Globus pallidus (tissue), 1 donor: ENCODE measurements at regions not wholly inside any gene's neighbourhood (a gene's known extent, or its start where the extent isn't known, plus 50 kb on each side); places are given as distances from the start of the nearest gene placed in this dataset.

Source experiments
- DNase-seq: peaks from one replicate; pipeline ENCODE4 v3.0.0-alpha.2; 2015; ENCODE audit warnings: low spot score

- no peak for DNase-seq
Observed at GRCh38 chr5:173801006-173801405, 87.1 kb upstream of the CPEB4 start.

GRCh38 chr5:173802670-173803165 is 85.4 kb upstream of the CPEB4 start:
- DNase-seq = no peak

GRCh38 chr5:173804579-173804978 is 83.6 kb upstream of the CPEB4 start:
- DNase-seq = no peak

GRCh38 chr5:173806270-173807035 is 81.7 kb upstream of the CPEB4 start:
- no peak for DNase-seq

- peak; percentile 49 for DNase-seq
Observed at GRCh38 chr5:173807181-173807655, 80.9 kb upstream of the CPEB4 start.

GRCh38 chr5:173808079-173808808 is 79.9 kb upstream of the CPEB4 start:
- no peak for DNase-seq

- DNase-seq = no peak
Observed at GRCh38 chr5:173809014-173809413, 79.1 kb upstream of the CPEB4 start.

GRCh38 chr5:173812811-173813550 is 75.2 kb upstream of the CPEB4 start:
- no peak for DNase-seq

- no peak for DNase-seq
Observed at GRCh38 chr5:173814053-173814452, 74.1 kb upstream of the CPEB4 start.

GRCh38 chr5:173815571-173815970 is 72.6 kb upstream of the CPEB4 start:
- no peak for DNase-seq

- DNase-seq = no peak
Observed at GRCh38 chr5:173816728-173817127, 71.4 kb upstream of the CPEB4 start.

GRCh38 chr5:173817561-173817960 is 70.6 kb upstream of the CPEB4 start:
- no peak for DNase-seq

GRCh38 chr5:173819521-173819920 is 68.6 kb upstream of the CPEB4 start:
- no peak for DNase-seq

- DNase-seq = no peak
Observed at GRCh38 chr5:173823274-173823644, 64.9 kb upstream of the CPEB4 start.

- DNase-seq = peak; percentile 5
Observed at GRCh38 chr5:173823721-173824567, 64.2 kb upstream of the CPEB4 start.

GRCh38 chr5:173825215-173825865 is 62.8 kb upstream of the CPEB4 start:
- DNase-seq = peak; percentile 5

GRCh38 chr5:173826086-173826427 is 62.1 kb upstream of the CPEB4 start:
- peak; percentile 10 for DNase-seq

- DNase-seq = no peak
Observed at GRCh38 chr5:173826428-173827350, 61.5 kb upstream of the CPEB4 start.

GRCh38 chr5:173828952-173829351 is 59.2 kb upstream of the CPEB4 start:
- no peak for DNase-seq

- DNase-seq = no peak
Observed at GRCh38 chr5:173829826-173830225, 58.3 kb upstream of the CPEB4 start.
